ENCODE measurements at regions not wholly inside any gene's neighbourhood (a gene's known extent, or its start where the extent isn't known, plus 50 kb on each side); places are given as distances from the start of the nearest gene placed in this dataset.

DNA sequence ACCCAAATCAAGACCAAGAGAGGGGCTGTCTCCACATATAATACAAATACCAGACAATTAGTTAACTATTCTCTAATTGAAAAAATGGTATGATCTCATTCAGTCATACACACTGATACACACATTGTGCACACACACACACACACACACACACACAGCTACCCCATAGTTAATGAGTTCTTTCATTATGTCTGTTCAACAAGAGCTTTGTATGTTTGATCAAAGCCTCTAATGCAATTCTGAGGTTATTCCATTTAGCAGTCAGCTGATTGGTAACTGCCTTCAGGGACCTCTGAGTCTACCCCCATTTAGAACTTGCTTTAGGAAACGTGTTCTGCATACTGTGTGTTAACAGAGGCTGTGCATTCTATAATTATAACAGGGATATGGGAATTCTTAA lies 741.4 kb upstream of the LRRTM4 start:
- H3K4me3 ChIP-seq (ENCODE audit: low read depth, low read length), result no peak overlapping the region
- TF ChIP-seq POLR2A (IDR thresholded peaks at IDR 0.05; ENCODE audit: extremely low read depth, insufficient read length) (no peak), CTCF (IDR thresholded peaks at IDR 0.05; ENCODE audit: low read depth, low read length) (no peak), MYC (IDR thresholded peaks at IDR 0.05; ENCODE audit: low read depth, low read length) (no peak)
- TF ChIP-seq, protein P1, sequence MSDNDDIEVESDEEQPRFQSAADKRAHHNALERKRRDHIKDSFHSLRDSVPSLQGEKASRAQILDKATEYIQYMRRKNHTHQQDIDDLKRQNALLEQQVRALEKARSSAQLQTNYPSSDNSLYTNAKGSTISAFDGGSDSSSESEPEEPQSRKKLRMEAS (IDR thresholded peaks at IDR 0.05; ENCODE audit: low read depth, low read length), result no peak
- DNase-seq (ENCODE audit: low read depth), result no peak

- no peak overlapping the region for H3K4me3 ChIP-seq (ENCODE audit: low read depth, low read length)
- no peak for TF ChIP-seq MYC (IDR thresholded peaks at IDR 0.05; ENCODE audit: low read depth, low read length)
- no peak for TF ChIP-seq POLR2A (IDR thresholded peaks at IDR 0.05; ENCODE audit: extremely low read depth, insufficient read length)
- TF ChIP-seq, protein P1 (IDR thresholded peaks at IDR 0.05; ENCODE audit: low read depth, low read length), result no peak
- no peak for TF ChIP-seq CTCF (IDR thresholded peaks at IDR 0.05; ENCODE audit: low read depth, low read length)
- no peak for DNase-seq (ENCODE audit: low read depth)
Measured at GRCh38 chr2:78264130-78264529, 742.0 kb upstream of the LRRTM4 start.

DNA sequence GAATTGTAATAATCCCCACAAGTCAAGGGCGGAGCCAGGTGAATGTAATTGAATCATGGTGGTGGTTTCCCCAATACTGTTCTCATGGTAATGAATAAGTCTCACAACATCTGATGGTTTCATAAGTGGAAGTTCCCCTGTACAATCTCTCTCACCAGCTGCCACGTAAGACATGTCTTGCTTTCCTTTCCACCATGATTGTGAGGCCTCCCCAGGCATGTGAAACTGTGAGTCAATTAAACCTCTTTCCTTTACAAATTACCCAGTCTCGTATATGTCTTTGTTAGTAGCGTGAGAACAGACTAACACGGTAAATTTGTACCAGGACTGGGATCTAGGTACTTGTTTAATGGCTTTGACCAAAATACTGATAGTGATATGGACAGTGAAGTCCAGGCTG lies 744.3 kb upstream of the REG3G start:
- TF ChIP-seq, protein P1 (IDR thresholded peaks at IDR 0.05; ENCODE audit: low read depth, low read length), result no peak
- no peak for TF ChIP-seq POLR2A (IDR thresholded peaks at IDR 0.05; ENCODE audit: extremely low read depth, insufficient read length)
- no peak for TF ChIP-seq MYC (IDR thresholded peaks at IDR 0.05; ENCODE audit: low read depth, low read length)
- no peak for TF ChIP-seq CTCF (IDR thresholded peaks at IDR 0.05; ENCODE audit: low read depth, low read length)
- no peak for DNase-seq (ENCODE audit: low read depth)
- H3K4me3 ChIP-seq (ENCODE audit: low read depth, low read length), result no peak overlapping the region

DNA sequence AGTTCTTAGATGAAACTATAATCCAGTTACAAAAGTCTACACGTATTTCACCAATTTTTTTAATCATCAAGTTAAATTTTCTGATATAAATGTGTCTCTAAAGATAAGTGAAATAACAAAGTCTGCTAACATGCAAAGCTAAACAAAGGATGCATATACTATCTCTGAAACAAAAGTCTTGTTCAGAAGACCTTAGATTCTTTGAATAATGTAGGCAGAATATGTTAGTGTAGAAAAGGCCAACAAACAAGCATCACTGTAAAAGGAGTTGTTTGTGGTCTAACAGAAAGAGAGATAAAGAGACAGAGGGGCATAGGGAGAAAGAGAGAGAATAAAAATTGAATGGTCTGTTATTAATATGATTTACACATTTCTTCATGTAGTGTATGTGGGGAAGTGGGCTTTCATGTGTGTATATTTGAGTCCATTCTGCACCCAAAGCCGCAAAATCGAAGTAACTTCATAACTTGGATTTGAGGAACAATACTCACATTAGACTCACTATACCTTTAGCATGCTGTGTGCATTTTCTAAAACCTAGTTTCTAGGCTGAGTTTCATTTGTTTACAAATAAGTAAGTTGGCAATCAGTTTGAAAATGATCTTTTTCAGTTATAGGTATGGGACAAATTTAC lies 734.8 kb upstream of the REG3G start:
- DNase-seq (ENCODE audit: low read depth), result no peak
- no peak overlapping the region for H3K4me3 ChIP-seq (ENCODE audit: low read depth, low read length)
- TF ChIP-seq MYC (IDR thresholded peaks at IDR 0.05; ENCODE audit: low read depth, low read length) (no peak), POLR2A (IDR thresholded peaks at IDR 0.05; ENCODE audit: extremely low read depth, insufficient read length) (no peak), CTCF (IDR thresholded peaks at IDR 0.05; ENCODE audit: low read depth, low read length) (no peak)
- TF ChIP-seq, protein P1 (IDR thresholded peaks at IDR 0.05; ENCODE audit: low read depth, low read length), result no peak

DNA sequence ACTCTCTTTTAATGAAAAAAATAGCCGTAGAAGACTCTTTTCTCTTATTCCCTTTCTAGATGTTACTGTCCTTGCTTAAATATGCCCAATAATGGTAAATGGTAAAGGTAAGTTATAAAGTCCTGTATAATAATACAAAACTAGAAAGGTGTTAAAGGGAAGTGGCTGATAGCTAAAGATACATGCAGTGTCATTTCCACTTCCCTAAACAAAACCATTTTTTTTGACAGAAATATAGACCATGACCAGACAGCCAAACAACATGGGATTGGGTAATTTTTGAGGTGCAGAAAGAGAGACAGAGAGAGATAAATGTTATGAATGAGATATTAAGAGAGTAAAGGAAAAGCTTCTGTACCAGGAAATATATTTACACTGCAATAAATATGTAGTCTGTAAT lies 731.7 kb upstream of the REG3G start:
- TF ChIP-seq, protein P1 (IDR thresholded peaks at IDR 0.05; ENCODE audit: low read depth, low read length), result no peak
- no peak overlapping the region for H3K4me3 ChIP-seq (ENCODE audit: low read depth, low read length)
- DNase-seq (ENCODE audit: low read depth), result no peak

DNA sequence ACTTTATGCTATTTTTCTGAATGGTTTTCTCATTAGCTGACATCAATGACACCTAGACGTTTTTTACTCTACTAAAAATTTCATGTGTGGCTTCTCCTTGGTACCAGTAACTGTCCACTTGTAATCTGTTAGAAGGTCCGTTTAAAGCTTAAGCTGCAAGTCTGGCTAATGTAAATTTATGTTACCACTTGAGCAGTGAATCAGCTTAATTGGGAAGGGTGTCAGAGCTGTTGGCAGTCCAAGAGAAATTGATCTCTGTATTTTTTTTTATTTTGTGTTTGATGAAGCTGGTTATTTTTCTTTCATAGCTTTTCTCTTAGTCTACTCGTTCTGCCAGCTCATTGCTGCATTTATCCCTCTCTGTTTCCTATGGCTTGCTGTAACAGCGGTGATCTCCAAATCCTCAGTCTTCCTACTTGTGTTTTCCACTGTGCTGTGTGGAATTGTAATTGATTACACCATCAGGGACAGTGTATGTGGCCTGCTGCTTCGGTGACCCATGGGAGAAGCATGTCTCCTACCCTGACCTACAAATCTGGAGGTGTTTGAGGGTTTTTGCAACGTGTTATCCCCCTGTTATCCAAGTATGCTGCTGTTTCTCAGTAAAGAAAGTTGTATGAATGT lies 724.2 kb upstream of the REG3G start:
- TF ChIP-seq POLR2A (IDR thresholded peaks at IDR 0.05; ENCODE audit: extremely low read depth, insufficient read length) (no peak), MYC (IDR thresholded peaks at IDR 0.05; ENCODE audit: low read depth, low read length) (no peak), CTCF (IDR thresholded peaks at IDR 0.05; ENCODE audit: low read depth, low read length) (no peak)
- TF ChIP-seq, protein P1 (IDR thresholded peaks at IDR 0.05; ENCODE audit: low read depth, low read length), result no peak
- no peak overlapping the region for H3K4me3 ChIP-seq (ENCODE audit: low read depth, low read length)
- DNase-seq (ENCODE audit: low read depth), result no peak

Data from NB4 (cell line).